Activated CD8-positive, alpha-beta T cell treated with anti-CD3 and anti-CD28 coated beads for 36 hours (primary cell): ENCODE measurements at regions not wholly inside any gene's neighbourhood (a gene's known extent, or its start where the extent isn't known, plus 50 kb on each side); places are given as distances from the start of the nearest gene placed in this dataset.

Experiments used
- ATAC-seq: fragments of 200-7000 bp; cut with Tn5 transposase; one replicate; pipeline ENCODE4 v1.10.0; 2021; ENCODE audit warnings: mild to moderate bottlenecking, moderate library complexity
- CTCF ChIA-PET: fragments of 350-600 bp; sonication (Branson Sonifier 250); formaldehyde crosslinking; loops from one replicate; lab custom pipeline; 2021; ENCODE audit warnings: antibody characterized with exemption; lab: Charles Lee
- POLR2A ChIA-PET: fragments of 350-600 bp; sonication (Branson Sonifier 250); formaldehyde crosslinking; loops from one replicate; lab custom pipeline; 2021; ENCODE audit warnings: antibody characterized with exemption; lab: Charles Lee
- DNase-seq: peaks from one replicate; pipeline ENCODE4 v3.0.0-alpha.2; 2020
- H3K27ac Mint-ChIP-seq: one replicate; pipeline ENCODE4 v1.8.0; 2021; ENCODE audit warnings: mild to moderate bottlenecking, mixed read lengths
- H3K27me3 Mint-ChIP-seq: one replicate; pipeline ENCODE4 v1.8.0; 2021; ENCODE audit warnings: mixed read lengths
- H3K36me3 Mint-ChIP-seq: one replicate; pipeline ENCODE4 v1.8.0; 2021; ENCODE audit warnings: low read depth, mixed read lengths
- H3K4me1 Mint-ChIP-seq: one replicate; pipeline ENCODE4 v1.8.0; 2021; ENCODE audit warnings: low read depth, mixed read lengths
- H3K4me3 Mint-ChIP-seq: one replicate; pipeline ENCODE4 v1.8.0; 2021; ENCODE audit warnings: mild to moderate bottlenecking, moderate library complexity, mixed read lengths
- H3K9me3 Mint-ChIP-seq: one replicate; pipeline ENCODE4 v1.8.0; 2021; ENCODE audit warnings: mixed read lengths
- intact Hi-C: fragments of 100-400 bp; cut with micrococcal nuclease; formaldehyde crosslinking; loops from one replicate; pipeline ENCODE4 v1.10.0; 2022
- TF ChIP-seq, protein P1 (sequence below): fragments of 200-600 bp; IDR thresholded peaks from one replicate; pipeline ENCODE4 v1.8.0; 2022; ENCODE audit warnings: antibody characterized with exemption, mild to moderate bottlenecking

DNA sequence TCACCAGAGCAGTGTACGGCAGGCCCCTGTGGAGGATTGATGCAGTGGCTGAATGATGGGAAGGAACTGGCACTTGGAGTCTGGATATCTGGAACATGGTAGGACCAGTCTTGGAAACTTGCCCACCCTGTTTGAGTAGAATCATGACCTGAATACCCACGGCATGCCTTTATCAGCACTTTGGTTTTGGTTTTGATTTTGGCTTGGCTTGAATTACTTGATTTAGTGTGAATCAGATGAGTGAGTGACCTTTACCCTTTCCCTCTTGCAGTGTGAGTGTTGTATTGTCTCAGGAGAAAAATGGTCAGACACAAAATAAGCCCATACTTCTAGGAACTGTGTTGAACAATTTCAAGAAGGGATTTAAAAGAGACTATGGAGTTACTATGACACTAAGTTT is 801.0 kb upstream of the TSPY4 start:
- POLR2A ChIA-PET, result no interaction called here
- Mint-ChIP-seq H3K4me3 (no peak overlapping the region), H3K9me3 (no peaks in the 10 kb centered on the region), H3K4me1 (no peaks in the 10 kb centered on the region), H3K36me3 (no peaks in the 10 kb centered on the region), H3K27me3 (no peaks in the 10 kb centered on the region), H3K27ac (no peak overlapping the region)
- intact Hi-C loops, result no loop called here
- CTCF ChIA-PET, result no interaction called here
- DNase-seq (no peak), ATAC-seq (no peak)
- TF ChIP-seq, protein P1, sequence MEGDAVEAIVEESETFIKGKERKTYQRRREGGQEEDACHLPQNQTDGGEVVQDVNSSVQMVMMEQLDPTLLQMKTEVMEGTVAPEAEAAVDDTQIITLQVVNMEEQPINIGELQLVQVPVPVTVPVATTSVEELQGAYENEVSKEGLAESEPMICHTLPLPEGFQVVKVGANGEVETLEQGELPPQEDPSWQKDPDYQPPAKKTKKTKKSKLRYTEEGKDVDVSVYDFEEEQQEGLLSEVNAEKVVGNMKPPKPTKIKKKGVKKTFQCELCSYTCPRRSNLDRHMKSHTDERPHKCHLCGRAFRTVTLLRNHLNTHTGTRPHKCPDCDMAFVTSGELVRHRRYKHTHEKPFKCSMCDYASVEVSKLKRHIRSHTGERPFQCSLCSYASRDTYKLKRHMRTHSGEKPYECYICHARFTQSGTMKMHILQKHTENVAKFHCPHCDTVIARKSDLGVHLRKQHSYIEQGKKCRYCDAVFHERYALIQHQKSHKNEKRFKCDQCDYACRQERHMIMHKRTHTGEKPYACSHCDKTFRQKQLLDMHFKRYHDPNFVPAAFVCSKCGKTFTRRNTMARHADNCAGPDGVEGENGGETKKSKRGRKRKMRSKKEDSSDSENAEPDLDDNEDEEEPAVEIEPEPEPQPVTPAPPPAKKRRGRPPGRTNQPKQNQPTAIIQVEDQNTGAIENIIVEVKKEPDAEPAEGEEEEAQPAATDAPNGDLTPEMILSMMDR, result no peak

DNA sequence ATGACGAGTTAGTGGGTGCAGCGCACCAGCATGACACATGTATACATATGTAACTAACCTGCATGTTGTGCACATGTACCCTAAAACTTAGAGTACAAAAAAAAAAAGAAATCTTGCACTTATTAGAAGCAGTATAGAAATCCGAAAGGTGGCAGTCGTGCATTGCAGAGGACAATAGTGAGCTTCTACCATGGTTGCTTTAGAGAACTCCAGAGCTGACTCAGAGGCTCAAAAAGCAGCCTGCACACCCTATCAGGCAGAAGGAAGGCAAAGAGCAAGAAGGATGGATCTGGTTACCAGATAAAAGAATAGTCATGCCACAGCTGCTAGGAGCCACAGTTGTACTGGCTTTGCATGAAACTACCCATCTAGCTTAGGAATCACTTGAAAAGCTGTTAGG is 796.0 kb upstream of the TSPY4 start:
- Mint-ChIP-seq H3K27ac (no peak overlapping the region), H3K4me1 (no peaks in the 10 kb centered on the region)
- POLR2A ChIA-PET, result no interaction called here

DNA sequence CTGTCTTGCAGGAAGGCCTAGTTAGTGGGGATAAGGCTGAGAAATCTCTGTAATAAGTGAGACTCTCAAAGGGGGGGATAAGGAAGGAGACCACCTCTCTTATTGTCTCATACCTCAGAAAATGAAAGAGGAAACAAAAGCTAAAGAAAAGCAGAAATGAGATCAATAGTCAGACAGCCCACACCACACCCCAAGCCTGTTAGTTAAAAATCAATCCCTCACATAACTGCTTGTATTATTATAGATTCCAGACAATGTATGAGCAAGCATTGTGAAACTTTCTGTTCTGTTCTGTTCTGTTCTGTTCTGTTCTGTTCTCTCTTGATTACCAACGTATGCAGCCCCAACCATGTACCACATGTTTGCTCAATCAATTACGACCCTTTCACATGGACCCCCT is 792.5 kb upstream of the TSPY4 start:
- no peak overlapping the region for H3K27ac Mint-ChIP-seq
- TF ChIP-seq, protein P1, result no peak
- DNase-seq (no peak), ATAC-seq (no peak)
- no peaks in the 10 kb centered on the region for H3K36me3 Mint-ChIP-seq
- ChIA-PET CTCF (no interaction called here), POLR2A (no interaction called here)
- no peaks in the 10 kb centered on the region for H3K9me3 Mint-ChIP-seq
- H3K4me1 Mint-ChIP-seq, result no peaks in the 10 kb centered on the region
- no peak overlapping the region for H3K4me3 Mint-ChIP-seq
- intact Hi-C loops, result no loop called here
- no peaks in the 10 kb centered on the region for H3K27me3 Mint-ChIP-seq

More for the DNA sequence above, 796.0 kb upstream of the TSPY4 start:
- no peaks in the 10 kb centered on the region for H3K36me3 Mint-ChIP-seq
- CTCF ChIA-PET, result no interaction called here
- no peaks in the 10 kb centered on the region for H3K27me3 Mint-ChIP-seq
- H3K9me3 Mint-ChIP-seq, result no peaks in the 10 kb centered on the region
- no peak overlapping the region for H3K4me3 Mint-ChIP-seq
- TF ChIP-seq, protein P1, result no peak
- ATAC-seq, result no peak
- intact Hi-C loops, result no loop called here
- DNase-seq, result no peak

DNA sequence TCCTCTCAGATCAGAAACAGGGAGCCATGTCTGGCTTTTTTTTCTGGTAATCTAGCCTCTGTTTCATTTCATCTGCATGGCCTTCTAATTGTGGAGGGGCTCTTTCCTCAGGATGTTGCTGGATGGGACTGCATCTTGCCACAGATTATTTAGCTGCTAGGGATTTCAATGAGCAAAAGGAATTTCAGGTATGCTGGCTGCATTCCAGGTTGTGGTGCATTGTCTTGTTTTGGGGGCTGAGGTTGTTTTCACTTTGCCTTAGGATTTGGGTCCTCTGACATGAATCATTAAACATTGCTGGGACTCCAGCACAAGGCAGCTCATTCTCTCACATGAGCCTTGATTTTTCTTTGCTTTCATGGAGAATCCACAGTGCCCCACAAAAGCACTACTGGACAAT is 789.3 kb upstream of the TSPY4 start:
- H3K27me3 Mint-ChIP-seq, result no peaks in the 10 kb centered on the region
- H3K36me3 Mint-ChIP-seq, result no peaks in the 10 kb centered on the region
- TF ChIP-seq, protein P1, result no peak
- H3K9me3 Mint-ChIP-seq, result no peaks in the 10 kb centered on the region
- intact Hi-C loops, result no loop called here
- ChIA-PET CTCF (no interaction called here), POLR2A (no interaction called here)
- no peak overlapping the region for H3K27ac Mint-ChIP-seq
- DNase-seq (no peak), ATAC-seq (no peak)
- H3K4me1 Mint-ChIP-seq, result no peaks in the 10 kb centered on the region
- no peak overlapping the region for H3K4me3 Mint-ChIP-seq

DNA sequence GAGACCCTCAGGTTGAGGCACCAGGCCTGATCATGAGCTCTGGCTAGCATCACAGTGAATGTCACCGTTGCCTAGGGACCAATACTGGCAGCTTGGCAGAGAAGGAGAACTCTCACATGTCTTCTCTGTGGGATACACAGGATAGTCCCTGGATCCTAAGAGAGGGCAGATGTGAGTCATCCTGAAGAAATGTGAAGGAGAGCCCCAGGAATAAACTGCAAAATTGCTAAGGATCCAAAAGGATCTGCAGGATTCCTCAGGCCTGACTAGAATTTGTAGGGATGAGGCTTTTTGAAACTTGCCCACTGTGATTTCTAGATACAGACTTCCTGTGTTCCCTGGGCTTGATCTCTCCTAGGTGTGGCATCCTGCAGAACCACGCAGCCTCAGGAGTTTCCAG is 785.9 kb upstream of the TSPY4 start:
- Mint-ChIP-seq H3K27ac (no peak overlapping the region), H3K4me1 (no peaks in the 10 kb centered on the region), H3K27me3 (peaks cover 1% of the 10 kb centered on the region), H3K9me3 (no peaks in the 10 kb centered on the region), H3K4me3 (no peak overlapping the region), H3K36me3 (no peaks in the 10 kb centered on the region)
- no peak for DNase-seq
- intact Hi-C loops, result no loop called here
- ATAC-seq, result no peak
- POLR2A ChIA-PET, result no interaction called here
- TF ChIP-seq, protein P1, result no peak
- CTCF ChIA-PET, result no interaction called here
